ENCODE measurements at regions not wholly inside any gene's neighbourhood (a gene's known extent, or its start where the extent isn't known, plus 50 kb on each side); places are given as distances from the start of the nearest gene placed in this dataset.
"Not testable (repeated sequence)": the region's sequence is repeated elsewhere in the genome, so short reads cannot be mapped to it uniquely, and the experiment has no call there.

DNA sequence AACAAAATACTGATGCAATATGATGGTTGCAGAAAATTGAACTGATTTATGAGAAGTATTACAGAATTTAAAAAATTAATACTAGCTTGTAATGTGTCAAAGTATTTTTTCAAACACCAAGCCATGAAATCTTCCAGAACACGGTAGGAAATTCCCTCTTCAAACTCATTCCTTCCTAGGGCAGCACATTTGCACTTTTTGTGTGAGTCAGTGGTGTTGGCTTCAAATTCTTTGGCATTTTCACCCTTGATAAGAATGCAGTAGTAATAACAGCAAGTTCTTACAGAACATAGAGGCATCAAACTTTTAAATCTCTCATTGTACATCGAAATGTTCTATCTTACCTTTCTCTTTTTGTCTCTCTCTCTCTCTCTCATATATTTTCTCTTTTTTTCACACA, 191.8 kb downstream of the CGGBP1 start:
- DNase-seq = no peak

DNA sequence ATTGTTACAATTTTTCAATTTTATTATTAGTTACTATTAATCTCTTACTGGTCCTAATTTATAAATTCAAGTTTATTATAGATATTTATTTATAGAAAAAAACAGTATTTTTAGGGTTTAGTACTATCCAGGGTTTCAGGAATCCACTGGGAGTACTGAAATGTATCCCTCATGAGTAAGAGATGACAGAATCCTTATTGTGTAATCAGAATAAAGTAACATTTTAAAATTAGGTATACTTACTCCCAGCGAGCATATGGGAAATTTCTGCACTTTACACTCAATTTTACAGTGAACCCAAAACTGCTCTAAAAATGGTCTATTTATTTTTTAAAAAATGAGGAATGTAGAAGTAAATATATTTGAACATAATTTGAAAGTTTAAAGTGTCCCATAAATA, 202.7 kb downstream of the CGGBP1 start:
- no peak for DNase-seq

DNA sequence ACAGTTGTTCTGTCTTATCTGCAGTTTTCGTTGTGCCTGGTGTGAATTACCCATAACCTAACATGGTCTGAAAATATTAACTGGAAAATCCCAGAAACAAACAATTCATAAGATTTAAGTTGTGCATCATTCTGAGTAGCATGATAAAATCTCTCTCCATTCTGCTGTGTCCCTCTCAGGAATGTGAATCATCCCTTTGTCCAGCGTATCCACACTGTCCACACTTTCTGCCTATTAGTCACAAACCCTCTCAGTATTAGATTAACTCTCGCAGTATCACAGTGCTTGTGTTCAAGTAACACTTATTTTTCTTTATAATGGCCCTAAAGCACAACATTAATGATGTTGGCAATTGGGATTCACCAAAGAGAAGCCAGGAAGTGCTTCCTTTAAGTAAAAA, 203.2 kb downstream of the CGGBP1 start:
- no peak for DNase-seq

DNA sequence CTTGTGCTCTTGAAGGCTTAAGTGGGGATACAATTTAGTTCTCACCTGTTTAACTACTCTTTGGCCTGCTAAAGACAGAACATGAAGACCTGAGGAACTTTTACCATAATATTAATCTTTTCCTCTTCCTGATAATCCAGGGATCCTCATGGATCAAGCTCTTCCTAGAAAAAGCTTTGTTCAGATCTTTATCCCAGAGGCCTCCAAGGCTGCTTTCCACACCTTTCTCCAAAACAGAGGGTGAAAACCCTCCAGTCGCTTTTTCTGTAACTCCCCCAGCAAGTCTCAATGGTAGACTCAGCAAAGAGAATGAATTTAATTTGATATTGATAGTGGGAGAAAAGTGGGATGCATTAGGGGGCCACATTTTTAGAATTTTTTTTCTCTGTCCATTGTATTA, 203.6 kb downstream of the CGGBP1 start:
- no peak for DNase-seq

DNA sequence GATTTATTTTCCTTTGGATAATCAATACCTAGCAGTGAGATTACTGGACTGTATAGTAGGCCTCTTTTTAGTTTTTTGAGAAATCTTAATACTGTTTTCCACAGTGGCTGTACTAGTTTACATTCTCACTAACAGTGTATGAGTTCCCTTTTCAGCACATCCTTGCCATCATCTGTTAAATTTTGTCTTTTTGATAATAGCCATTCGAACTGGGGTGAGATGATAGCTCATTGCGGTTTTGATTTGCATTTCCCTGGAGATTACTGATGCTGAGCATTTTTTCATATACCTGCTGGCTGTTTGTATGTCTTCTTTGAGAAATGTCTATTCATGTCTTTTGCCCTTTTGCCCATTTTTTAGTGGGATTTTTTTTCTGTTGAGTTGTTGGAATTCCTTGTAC, 210.8 kb downstream of the CGGBP1 start:
- no peak for DNase-seq

DNA sequence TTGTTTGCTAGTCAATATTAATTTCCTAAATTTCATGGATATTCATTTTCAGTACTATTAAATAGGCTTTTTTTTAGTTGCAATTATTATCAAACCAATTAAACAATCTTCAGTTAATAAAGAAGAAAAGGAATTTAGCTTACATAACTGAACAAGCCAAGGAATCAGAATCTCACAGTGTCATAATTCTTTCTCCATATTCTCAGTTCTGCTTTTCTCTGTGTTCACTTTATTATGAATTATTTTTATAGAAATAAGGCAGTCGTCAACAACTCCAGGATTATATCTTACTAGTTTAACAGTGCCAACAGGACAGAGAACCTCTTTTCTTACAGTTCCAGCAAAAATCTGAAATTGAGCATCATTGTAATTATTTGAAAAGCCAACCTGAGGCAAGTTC, 221.7 kb downstream of the CGGBP1 start:
- DNase-seq = no peak

DNA sequence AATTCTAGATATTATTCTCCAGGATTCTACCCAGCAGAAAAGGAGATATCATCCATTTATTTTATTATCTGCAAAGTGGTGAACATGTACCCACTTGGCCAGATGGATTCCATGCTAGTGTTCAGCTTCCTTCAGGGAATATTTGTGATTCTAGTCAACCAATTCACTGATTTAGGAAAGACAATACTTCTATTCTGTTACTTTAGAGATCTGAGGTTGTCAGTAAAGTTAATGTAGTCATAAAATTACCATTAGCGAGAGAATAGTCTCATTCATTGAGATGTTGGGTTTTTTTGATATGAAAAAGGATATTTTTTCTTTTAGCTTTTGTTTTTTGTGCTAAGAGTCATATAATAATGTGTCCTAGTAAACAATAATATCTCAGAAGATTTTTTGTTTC, 222.8 kb downstream of the CGGBP1 start:
- no peak for DNase-seq

DNA sequence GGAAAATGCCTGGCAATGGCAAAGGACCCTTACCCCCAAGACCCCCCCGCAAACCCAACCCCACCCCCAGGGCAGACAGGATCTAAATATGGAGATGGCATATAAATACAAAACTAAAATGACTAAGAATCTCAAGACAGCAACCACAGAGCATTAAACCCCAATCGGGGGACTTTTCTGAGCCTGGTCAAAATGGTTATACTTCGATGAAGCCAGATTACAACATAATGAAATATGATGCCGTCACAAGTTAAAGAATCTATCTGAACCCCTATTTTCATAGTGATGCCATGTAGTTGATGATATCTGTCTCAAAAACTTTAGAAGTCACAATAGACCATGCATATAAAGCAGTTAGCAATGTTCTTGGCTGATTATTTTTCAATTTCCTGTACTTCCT, 223.6 kb downstream of the CGGBP1 start:
- DNase-seq = no peak

DNA sequence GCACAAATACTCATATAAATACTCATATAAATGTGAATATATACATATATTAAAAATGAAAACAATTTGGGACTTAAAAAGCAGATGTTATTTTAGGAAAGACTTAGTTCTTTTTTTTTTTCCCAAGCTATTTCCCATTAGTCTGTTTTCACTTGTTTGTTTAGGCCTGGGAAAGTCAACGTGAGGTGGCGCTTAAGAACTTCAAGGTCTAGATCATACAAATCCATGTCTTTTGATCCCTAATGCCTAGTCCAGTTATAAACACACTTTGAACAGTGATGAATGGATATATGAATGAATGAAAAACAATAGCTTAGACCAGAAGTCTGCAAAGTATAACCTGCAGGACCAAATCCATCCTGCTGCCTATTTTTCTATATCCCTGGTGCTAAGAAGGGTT, 224.5 kb downstream of the CGGBP1 start:
- no peak for DNase-seq

DNA sequence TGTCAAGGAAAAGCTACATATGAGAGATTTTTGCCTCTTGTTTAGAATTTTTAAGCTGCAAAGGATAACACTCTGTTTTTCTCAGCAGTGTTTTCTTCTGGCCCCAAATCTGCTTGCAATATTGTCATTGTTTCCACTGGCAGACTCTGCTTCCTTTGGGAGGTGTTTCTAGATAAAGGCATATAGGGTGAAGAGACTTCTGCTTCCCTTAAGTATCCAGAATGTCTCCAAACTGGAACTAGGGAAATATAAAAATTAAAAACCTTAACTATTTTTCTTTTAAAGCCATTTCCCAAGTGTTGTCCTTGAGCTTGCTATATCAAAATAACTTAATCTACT, 225.8 kb downstream of the CGGBP1 start:
- no peak for DNase-seq

DNA sequence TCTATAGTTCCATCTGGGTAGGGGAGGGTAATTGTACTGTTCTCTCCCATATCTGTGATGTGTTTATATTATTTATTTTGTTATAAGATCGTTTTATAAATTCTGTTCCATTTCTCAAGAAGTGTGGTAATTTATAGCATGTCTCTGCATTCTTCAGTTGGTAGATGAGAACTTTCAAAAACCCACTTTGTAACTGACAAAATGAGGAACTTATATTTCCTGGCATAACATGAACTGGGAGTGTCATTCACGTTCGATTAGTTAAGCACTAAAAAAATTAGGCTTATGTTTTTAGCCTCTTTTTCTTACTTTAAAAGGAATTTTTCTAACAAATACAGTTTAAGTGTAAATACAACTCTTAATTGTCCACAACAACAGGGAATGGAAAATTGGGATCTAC, 230.8 kb downstream of the CGGBP1 start:
- DNase-seq = no peak

DNA sequence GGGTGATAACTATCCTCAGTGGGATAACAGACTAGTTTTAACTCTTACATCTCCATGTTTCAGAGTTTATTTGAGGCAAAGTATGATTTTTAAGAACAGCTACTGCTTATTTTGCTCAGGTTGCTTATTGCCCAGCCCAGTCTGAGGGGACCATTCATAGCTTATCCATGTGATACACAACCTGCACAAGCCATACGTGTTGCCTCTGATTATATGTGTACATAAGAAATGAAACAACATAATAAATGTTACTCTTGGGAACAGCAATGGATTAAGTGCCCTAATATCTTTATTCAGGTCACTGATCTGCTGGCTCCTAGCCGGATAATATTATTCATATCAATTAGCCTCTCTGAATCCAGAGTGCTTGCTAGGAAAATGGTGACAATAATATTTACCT, 236.2 kb downstream of the CGGBP1 start:
- no peak for DNase-seq

DNA sequence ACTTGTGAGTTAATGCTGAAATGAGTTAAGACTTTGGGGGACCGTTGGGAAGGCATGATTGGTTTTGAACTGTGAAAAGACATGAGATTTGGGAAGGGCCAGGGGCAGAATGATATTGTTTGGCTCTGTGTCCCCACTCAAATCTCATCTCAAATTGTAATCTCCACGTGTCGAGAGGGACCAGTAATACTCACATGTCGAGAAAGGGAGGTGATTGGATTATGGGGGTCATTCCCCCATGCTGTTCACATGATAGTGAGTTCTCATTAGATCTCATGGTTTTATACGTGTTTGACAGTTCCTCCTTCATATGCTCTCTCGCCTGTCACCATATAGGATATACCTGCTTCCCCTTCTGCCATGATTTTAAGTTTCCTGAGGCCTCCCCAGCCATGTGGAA, 245.3 kb downstream of the CGGBP1 start:
- DNase-seq = not testable (repeated sequence)

DNA sequence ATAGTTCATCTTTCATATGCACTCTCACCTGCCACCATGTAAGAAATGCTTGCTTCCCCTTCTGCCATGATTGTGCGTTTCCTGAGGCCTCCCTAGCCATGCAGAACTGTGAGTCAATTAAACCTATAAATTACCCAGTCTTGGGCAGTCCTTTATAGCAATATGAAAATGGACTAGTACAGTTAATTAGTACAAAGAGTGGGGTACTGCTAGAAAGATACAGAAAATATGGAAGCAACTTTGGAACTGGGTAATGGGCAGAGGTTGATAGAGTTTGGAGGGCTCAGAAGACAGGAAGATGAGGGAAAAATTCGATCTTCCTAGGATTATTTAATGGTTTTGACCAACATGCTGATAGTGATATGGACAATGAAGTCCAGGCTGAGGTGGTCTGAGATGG, 246.9 kb downstream of the CGGBP1 start:
- no peak for DNase-seq

DNA sequence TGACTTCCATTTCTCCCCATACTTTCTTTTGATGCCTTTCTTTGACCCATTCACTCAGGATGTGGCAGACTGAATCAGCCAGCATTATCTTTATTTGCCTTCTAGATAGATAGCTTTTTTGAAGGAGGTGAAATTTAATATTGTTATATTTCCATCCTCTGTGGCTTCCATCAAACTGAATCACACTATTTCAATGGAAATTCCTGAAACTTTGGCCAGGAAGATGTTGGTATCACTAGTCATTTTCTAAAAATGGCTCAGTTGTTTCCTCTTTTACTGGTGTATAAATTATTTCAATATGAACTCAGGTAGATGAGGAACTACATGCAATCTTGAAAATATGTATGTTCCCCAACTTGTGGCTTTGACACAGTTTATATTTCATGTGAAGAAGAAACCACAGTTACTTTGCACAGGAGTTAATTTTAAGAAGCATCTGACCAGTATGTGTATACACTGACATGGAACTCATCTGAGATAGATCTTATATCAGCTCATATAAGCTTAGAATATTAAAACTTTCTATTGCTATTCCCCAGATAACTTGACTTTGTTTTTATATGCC, 248.3 kb downstream of the CGGBP1 start:
- no peak for DNase-seq

DNA sequence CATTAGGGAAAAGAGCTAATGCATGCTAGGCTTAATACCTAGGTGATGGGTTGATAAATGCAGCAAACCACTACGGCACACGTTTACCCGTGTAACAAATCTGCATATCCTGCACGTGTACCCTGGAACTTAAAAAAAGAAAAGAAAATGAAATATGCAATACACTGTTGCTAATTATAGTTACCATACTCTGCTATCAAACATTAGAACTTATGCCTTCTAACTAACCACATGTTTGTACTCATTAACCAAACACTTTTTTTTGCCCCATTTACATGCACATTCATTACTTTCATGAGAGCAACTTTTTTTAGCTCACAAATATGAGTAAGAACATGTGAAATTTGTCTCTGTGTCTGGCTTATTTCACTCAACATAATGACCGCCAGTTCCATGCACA, 253.1 kb downstream of the CGGBP1 start:
- DNase-seq = no peak

DNA sequence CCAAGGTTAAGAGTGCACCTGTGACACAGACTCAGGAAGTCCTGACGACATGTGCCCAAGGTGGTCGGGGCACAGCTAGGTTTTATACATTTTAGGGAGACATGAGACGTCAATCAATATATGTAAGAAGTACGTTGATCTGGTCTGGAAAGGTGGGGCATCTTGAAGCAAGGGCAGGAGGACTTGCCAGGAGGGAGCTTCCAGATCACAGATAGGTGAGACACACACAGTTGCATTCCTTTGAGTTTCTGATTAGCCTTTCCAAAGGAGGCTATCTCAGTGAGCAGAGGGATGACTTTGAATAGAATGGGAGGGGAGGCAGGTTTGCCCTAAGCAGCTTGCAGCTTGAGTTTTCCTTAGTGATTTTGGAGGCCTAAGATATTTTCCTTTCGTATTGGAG, 257.4 kb downstream of the CGGBP1 start:
- no peak for DNase-seq

DNA sequence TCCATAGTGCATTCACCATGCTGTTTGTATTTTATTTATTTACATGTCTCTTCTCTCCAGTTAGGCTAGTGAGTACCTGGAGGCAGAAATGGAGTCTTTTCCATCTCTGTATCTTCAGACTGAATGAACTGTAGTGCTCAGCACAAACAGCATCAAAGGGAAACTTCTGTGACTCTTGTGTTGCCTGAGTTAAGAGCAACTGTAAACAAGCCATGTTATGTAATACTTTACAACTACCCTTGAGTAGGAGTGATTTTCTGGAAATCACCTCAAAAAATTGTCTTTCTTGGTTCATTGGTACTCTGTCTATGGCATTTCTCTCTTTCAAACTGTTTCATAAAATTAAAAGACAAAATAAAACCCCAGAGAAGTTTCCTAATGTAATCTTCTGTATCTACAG, 258.3 kb downstream of the CGGBP1 start:
- DNase-seq = no peak

DNA sequence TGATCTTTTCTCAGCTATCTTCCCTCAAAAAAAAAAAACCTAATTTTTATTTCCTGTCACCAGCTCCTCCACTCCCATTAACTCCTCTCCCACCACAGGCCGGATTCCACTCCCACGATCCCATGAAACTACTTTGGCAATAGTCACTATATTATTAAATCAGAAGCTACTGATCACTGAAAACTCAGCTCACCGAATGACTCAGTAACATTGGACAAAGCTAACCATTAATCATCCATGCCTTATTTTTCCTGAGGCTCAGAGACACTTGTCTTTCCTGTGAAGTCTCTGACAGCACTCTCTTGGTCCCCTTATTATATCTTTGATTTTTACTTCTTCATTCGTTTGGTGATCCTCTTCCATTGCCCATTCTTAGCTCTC, 260.2 kb downstream of the CGGBP1 start:
- no peak for DNase-seq

DNA sequence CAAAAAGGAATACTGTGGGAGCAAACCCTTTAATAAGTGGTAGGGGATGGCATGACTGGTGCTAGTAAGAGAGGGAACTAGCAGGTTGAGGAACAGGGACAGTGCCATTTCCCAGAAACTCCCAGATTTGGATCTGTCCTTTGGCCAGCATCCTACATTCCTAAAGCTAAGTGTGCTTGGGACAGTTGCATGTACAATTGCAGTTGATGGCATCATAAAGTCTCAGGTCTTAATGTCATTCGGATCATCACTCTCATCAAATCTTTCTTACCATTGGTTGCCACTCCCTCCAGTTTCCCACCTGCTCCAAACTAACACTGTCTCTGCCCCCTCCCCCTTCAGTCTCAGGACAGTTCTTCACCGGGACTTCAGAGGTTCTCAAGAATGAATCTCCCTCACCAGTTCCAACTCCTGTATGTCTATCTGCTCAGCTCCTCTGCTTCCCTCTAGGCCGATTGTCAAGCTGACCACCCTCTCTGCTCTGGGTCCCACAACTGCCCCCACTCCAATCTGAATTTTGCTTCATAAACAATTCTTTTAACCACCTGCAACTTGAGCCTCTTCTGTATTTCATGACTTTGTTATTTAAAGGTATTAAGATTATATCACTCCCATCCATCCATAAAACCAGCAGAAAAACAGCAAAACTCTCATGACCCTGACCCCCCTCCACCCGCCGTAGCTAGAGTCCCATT, 260.8 kb downstream of the CGGBP1 start:
- no peak for DNase-seq

DNA sequence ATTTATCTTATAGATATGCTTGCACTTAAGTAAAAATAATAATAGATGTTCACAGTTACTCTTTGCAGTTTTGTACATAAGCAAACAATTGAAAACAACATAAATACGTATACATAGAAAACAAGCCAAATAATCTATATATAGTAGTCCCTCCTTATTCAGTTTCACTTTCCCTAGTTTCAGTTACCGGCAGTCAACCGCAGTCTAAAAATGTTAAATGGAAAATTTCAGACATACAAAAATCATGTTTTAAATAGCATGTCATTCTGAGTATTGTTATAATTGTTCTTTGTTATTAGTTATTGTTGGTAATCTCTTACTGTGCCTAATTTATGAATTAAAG, 262.0 kb downstream of the CGGBP1 start:
- DNase-seq = no peak

DNA sequence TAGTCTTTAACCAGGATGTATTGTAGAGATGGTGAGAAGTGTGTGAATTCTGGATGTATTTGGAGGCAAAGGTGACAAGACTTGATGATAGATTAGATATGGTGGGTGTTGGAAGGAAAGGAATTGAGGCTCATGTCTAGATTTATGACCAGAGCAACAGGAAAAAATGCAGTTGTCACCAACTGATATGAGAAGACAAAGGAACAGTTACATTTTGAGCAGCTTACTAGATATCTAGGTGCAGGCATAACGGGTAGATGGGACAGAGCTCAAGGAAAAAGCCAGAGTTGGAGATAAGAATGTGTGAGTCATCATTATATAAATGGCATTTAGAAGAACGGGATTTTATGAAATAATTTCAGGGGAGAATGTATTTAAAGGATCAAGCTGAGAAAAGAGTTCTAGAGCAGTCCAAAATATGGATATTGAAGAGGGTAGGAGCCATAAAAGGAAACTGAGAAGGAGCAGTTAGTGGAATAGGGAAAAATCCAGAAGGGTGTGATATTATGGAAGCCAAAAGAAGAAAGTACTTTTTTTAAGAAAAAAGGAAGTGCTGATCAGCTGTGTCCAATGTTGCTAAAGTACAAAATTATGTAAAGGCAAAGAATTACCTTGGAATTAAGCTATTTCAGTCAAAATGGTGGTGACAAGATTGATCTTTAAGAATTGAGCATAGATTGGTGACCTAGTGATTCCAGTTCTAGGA, 262.5 kb downstream of the CGGBP1 start:
- no peak for DNase-seq

DNA sequence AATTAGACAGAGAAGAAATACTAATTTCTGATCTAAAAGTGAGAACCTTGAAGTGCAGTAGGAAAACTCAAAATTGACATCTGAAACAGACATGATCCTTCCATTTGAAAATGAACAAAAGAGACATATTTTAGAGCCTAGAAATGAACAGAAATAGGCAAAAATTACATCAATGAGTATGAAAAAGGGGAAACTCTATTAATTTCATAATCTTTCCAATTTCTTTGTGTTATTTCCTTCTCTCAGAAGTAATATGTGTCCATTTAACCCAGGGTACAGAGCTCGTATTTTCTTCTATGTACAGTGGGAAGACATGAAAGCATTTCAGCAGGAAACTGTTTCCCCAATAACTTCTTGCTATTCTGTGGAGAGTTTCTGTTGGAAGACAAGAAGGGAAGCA, 263.1 kb downstream of the CGGBP1 start:
- no peak for DNase-seq

DNA sequence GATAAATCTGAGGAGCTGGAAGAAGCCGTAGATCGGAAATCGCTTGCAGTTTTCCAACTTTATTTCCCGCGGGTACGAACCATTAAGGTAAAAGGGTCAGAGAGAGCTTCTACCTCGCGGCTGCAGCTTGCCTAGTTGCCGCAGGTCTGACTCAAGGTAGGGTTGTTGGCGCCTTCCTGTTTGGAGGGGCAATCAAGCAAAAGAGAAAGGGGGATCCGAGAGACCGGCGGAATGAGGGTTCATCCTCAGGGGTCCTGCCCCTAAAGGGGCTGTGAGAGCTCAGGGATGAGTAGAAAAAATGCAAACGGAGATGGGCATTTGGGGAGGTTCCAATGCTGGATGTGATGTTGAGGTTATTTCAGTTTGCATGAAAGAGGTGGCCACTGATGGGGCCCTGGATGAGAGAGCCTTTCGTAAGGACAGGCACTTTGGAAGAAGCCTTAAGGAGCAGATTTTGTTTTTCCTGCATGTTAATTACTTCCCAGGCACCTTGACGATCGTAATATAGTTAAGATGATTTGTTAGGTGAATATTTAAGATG, 265.4 kb downstream of the CGGBP1 start:
- peak; percentile 9 for DNase-seq
